Left kidney (tissue), 1 donor: ENCODE measurements at regions not wholly inside any gene's neighbourhood (a gene's known extent, or its start where the extent isn't known, plus 50 kb on each side); places are given as distances from the start of the nearest gene placed in this dataset.

Experiments used
- DNase-seq: peaks from one replicate; pipeline ENCODE4 v3.0.0-alpha.2; 2013

DNA sequence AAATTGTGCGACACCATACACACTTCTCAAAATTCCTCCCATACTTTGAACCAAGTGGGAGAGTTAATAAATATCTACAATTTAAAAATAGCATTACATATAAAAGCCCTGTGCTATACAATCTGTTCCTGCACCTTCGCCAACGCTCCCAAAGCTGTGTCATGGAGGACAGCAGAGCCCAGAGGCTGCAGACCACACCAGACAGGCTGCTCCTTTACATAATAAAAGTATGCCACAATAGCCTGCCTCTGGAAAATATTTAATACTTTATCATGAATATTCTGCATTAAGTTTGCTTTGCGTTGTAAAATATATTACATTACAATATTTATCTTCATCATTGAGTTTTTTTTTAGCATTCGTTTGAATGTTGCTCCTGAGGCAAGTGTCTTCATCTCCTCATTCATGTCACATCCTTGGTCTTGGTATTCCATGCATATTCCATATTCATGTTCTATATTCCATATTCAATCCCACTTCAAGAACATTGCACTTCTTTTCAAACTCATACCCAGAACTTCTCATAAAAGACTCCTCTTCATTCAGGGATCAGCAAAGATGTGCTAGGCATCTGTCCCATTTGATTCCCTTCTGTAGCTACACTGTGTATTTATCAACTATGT lies 663.9 kb downstream of the POM121L12 start:
- no peak for DNase-seq

DNA sequence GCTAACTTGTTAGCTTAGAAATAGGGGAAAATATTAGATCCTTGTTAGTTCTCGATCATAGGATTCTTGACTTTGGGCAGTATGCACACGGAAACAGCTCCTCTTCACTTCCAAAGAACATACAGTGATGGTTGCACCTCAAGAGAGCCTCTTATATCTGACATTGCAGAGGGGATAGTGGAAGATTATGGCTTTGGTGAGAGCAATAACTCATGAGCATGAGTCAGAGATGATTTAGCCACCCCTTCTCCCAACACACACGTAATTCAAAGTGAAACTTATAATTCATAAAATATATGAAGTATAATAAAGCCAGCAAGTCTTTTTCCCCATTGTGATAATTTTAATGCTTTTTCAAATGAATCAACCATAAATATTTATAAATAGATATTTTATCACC lies 683.7 kb downstream of the POM121L12 start:
- no peak for DNase-seq

DNA sequence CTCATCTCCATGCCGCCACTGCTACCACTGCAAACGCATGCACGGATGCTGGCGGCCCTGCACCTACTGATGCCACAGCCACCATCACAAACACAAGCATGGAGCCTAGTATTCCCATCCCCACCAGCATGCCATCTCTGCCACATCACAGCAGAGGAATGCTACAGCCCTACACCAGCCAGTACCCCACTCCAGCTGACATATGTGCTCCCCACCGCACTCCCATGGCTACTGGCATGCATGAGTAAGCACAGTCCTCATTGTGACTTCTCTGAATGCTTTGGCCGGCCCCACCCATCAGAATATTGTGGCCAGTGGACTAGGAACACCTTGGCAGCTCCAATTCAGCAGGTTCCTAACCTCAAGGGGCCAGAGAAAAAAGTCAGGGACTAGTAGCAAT lies 705.5 kb downstream of the POM121L12 start:
- DNase-seq, result no peak

DNA sequence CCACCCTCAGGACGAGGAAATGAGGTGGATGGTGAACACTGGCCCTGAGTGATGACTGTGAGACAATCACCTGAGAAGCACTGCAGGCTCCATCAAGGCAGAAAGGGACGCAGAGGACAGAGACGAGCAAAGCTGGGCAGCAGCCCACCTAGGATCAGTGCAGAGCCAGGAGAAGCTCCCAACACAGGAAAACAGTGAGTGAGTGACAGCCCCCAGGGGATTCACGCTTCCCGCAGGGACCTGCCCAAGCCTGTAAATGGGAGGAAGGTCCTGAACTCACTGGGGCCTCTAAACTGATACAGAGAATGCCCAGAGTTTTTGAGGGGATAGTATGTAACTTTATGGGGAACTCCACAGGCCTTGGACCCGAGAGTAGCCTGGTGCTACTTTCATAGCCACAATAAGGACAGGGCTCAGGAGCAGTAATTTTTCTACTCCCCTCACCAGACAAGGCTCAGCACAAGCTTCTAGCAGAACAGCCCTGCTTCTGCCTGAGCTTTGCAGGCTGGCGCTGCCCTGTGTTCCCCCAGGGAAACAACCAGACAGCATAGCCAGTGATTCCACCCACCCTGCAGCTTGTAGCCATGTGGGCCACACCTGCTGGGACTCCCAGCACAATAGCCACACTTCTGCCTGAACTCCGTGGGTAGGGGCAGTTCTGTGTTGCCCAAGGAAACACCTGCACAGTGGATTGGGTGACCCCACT lies 708.4 kb downstream of the POM121L12 start:
- no peak for DNase-seq

DNA sequence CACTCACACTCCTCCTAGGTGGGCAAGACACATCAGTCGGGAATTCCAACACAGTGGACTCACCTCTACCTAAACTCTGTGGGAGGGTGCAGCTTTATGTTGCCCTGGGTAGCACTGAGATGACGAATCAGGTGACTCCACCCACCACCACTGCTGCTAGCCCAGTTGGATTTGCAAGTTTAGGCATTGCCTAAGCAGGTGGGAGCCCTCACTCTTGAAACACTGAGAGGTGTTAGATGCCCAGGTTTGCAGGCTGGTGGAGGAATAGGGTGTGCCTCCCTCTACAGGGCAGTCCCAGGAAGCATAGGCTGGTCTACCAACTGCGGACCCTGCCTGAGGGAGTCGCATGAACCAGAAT lies 708.9 kb downstream of the POM121L12 start:
- DNase-seq, result no peak

DNA sequence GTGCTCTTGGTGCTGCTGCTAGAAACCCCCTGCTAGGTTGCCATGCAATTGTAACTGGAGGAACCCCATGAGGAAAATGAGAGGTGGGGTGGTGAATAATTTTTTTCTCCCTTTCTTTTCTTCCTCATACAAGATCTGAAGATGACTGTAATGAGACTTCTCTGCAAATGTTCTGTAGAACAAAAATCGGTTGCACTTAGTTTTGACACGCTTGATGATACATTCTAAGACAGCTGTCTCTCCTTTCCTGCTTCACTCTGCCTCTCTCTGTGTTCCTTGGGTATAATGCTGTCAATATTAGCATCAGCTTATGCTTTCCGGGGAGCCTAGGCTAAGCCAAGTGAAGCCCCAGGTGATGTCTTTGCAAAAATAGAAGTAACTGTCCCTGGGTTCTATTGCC lies 721.5 kb downstream of the POM121L12 start:
- no peak for DNase-seq

DNA sequence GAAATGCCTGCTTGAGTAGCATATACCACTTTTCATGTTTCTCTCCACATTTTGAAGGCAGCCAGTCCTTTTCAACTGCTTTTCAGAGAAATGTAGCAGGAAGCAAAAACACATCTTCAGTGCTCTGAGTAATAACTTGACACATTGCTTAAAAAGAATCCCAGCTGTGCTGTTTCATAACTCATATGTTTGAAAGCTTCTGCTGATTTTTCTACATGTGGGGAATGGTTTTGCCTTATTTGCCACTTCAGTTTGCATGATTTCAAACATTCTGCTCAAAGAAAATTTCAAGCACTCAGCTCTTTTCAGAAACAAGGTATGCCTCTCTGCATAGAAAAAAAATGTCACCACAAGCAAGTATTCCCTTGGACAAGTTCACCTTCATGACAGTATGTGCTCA lies 732.8 kb downstream of the POM121L12 start:
- no peak for DNase-seq

DNA sequence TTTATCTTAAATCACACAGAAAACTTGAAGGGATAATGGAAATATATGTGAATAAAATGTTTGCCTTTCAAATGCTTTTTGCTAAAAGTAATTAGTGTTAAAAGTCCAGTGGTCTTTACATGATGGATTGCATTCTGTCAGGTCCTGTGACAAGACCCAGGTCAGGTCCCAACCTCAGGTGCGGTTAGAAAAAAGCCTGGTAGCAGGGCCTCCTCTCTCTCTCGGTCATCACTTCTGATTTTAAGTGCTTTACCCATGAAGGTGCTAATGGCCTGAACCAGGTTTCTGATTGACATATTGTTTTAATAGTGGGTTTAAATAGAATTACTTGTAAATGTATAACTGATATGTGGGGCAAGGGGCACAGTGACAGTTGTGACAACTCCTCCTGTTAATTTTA lies 736.3 kb downstream of the POM121L12 start:
- no peak for DNase-seq

DNA sequence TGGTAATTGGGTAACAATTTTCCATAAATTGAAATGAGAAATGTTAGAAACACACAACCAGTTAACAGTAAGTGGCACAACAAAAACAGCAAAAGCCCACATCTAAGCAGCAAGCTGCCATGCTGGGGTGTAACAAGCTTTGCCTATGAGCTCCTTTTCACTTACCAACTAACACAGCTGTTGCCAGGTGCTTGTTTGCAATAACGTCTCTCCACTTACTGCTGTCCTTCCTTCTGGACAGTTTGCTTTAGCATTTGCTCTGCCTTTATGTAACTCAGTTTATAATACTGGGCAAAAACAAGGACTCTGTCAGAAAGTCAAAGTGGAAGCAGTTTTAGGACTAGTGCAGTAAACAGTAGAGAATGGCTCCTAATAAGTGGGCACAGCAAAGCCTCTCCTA lies 740.9 kb downstream of the POM121L12 start:
- no peak for DNase-seq

DNA sequence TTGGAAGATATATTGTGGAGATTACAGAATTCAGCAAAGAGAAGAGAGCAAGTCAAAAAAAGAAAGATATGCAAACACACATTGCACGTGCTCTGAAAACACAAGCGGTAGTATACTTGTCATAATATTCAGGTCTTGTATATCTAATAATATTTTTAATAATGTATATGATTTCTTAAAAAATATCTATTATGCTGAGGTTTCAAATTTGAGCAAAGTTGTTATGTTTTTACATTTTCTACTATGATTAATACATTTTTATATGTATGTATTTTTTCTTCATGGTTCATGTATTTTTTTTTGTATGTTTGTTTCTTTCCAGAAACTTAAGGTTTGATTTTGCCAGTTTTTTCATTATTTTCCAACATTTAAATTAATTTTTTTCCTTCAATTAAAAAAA lies 752.4 kb upstream of the VSTM2A start:
- DNase-seq, result no peak

DNA sequence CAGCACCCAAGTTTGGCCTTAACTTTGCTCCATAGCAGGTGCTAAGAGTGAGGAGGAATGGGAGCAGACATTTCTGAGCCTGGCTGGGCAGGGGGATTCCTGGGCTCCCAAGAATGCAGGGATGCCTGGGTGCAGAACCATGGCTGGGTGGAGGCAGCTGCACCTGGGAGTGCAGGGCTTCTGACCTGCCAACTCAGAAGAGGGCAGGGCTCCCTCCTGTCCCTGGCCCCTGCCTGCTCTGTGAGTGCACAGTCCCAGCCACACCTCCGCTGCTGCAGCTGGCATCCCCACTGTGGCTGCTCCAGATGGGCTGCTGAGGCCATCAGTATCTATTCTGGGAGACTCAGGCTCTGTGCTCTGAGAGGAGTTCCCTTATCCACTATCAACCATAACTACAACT lies 747.4 kb upstream of the VSTM2A start:
- DNase-seq, result no peak

DNA sequence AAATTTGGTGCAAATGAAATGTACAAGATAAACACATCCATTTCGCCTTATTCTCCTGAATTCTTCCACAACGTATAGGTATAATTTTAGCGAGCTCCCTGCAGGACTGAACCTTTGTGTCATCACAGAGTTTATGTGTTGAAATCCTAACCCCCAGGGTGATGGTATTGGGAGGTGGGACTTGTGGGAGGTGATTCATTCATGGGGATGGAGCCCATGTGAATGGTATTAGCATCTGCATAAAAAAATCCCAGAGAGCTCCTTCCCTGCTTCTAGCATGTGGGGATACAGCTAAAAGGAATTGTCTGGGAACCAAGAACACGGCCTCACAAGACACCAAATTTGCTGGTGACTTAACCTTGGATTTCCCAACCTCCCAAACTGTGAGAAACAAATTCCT lies 741.4 kb upstream of the VSTM2A start:
- DNase-seq, result no peak

DNA sequence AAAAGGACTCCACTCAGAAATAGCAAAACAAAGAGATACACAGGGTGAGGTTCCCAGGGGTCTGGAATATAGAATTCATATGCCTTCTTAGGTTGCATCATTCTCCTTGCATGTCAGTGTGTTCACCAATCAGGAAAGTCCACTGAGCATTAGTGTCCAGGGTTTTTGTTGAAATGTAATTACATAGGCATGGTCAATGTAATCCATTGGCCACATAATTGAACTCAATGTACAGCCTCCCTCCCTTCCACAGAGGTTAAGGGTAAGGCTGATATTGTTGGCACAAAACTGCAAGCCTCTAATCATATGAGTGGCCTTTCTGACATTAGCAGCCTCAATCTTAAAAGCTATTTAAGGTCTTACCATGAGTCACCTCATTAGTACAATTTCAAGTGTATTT lies 736.1 kb upstream of the VSTM2A start:
- no peak for DNase-seq

DNA sequence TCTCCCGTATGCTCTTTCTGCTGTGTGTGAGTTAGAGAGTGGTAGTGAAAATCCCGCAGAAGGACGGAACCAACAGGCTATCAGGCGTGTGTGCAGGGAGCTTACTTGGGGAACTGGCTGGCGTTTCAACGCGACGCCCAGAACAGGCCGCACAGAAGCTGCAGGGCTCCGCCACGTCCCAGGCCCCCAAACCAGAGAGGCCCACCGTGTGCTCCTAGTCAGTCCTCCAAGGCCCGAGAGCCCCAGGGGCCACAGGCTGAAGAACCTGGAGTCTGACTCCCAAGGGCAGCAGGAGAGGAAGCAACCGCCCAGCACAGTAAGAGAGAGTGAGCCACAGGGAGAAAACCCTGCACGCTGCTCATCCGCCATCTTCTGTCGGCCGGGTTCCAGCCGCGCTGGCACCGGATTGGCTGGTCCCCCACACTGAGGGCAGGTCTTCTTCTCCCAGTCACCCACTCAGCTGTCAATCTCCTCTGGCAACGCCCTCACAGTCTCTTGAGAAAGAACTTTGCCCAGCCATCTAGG lies 730.6 kb upstream of the VSTM2A start:
- no peak for DNase-seq

DNA sequence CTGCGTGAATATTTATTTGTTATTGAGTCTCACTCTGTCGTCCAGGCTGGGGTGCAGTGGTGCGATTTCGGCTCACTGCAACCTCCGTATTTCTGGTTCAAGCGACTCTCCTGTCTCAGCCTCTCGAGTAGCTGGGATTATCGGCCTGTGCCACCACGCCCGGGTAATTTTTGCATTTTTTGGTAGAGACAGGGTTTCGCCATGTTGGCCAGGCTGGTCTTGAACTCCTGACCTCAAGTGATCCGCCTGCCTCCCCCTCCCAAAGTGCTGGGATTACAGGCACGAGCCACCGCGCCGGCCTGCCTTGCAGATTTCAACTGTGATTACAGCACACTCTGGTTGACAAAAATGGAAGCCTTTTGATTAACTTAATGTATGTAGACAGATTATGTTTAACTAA lies 730.0 kb upstream of the VSTM2A start:
- no peak for DNase-seq

DNA sequence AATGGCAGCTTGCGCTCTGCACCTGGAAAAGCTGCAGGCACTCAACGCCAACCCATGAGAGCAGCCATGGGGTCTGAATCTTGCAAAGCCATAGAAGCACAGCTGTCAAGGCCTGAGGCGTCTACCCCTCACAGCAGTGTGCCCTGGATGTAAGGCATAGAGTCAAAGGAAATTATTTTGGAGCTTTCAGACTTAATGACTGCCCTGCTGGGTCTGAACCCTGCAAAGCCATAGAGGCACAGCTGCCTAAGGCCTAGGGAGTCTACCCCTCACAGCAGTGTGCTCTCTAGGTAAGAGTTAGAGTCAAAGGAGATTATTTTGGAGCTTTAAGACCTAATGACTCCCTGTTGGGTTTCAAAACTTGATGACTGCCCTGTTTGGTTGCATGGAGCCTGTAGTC lies 706.9 kb upstream of the VSTM2A start:
- DNase-seq, result no peak

DNA sequence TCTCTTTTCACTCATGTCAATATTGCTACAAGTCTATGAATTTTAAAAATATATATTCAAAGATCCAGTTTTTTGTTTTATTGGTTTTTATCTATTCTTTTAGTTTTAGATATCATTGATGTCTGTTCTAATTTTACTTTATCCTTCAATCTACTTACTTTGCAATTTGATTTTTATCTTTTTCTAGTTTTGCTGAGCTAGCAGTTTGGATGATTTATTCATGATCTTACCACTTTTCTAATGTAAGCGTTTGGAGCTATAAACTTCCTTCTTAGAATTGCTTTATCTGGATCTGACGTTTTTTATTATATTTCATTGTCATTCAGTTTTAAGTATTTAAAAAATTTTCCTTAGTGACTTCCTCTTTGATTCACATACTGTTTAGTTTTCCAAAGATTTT lies 664.5 kb upstream of the VSTM2A start:
- no peak for DNase-seq

DNA sequence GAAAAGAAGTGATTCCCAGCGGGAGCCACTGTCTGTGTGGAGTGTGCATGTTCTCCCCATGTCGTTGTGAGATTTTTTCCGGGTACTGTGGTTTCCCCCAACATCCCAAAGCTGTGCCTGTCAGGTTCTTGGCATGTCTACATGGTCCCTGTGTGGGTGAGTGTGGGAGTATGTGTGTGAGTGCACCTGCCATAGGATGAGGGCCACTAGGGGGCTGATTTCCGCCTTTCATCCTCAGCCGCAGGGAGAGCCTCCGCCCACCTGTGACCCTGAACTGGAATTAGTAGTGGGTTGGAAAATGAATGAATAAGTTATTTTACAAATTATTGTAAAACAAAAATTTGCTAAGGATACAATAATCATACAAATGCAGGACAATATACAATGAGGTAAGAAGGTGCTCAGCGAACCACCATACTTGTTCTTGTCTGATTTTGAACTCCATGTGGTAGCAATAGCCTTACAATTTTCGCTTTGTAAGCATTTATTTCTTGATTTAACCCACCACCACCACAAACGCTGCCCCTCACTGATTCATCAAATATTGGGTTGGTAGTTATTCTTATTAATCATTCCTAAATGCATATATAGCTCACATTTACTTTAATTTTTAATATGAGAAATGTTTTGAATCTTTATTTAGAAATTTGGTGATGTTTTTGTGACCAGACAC lies 641.2 kb upstream of the VSTM2A start:
- DNase-seq, result no peak

DNA sequence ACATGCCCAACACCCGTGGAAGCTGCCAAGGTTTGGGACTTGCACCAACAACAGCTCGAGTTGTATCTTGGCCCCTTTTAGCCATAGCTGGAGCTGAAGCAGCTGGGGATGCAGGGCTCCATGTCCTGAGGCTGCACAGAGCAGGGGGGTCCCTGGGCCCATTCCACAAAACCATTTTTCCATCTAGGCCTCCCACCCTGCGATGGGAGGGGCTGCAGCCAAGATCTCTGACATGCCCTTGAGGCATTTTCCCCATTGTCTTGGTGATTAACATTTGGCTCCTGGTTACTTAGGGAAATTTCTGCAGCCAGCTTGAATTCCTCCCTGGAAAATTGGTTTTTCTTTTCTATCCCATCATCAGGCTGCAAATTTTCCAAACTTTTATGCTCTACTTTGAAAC lies 637.8 kb upstream of the VSTM2A start:
- DNase-seq, result no peak

DNA sequence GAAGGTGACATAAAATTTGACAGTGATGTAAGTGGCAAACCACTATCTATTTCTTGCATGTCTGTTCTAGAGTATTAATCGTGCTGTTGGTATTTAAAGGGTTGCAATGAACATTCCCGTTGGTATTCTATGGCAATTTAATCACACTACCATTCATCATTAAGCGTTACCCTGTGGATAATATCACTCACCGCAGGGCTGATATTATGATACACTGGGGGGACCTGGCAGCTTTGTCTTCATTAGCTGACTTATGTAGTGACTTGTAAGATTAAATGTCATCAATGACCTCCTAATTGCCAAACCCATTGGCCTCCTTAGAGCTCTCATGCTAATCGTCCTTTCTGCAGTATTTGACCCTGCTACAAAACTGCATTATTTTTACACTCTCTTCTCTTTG lies 624.5 kb upstream of the VSTM2A start:
- DNase-seq, result no peak

DNA sequence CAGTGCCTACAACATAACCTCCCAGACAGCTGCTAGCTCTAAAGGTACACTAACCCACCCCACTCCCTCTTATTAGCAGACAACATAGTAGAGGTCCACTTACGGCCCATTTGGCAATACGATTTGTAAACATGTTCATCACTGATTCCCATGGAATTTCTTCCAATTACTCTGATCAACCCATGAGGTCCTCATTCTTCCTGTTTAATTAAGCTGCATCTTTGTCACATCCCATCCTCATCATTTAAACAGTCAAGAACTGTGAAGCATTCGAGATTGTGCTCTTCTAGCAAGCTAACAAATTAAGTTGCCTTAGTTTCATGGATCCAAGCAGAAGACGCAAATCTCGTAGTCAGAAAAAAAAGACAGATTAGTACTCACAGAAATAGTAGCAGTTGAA lies 622.2 kb upstream of the VSTM2A start:
- DNase-seq, result no peak

DNA sequence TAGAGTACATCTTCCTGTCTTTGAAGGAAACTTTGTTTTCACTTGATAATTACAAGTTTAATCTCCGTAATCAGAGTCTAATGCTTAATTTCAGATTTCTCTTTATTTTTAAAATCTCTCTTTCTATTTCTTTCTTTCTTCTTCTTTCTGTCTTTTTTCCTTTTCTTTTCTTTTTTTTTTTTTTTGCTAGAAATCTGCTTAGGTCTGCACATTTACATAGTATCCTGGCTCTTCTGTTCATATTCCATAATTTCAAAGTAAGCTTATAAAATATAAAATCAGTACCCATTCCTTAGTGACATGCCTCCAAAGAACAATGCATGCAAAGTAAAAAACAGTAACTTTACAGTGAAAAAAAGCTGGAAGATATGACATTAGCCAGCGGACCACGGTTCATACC lies 601.7 kb upstream of the VSTM2A start:
- no peak for DNase-seq

DNA sequence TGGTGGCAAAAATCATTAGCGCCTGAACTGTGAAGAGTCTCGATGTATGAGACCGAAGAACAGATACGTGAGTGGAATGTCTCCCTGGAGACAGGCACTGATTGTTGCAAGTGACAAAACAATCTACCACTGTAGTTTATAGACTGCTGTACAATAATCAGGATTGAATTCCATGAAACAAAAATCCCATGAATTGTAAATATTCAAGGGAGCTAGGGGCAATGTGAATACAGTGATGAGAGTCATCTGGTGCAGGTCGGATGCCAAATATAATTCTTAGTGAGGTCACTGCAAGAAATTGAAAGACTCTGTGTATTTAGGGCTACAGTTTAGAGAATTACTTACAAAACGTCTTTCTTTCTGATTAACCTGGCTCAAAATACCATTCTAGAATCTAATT lies 594.4 kb upstream of the VSTM2A start:
- DNase-seq, result peak; percentile 7

DNA sequence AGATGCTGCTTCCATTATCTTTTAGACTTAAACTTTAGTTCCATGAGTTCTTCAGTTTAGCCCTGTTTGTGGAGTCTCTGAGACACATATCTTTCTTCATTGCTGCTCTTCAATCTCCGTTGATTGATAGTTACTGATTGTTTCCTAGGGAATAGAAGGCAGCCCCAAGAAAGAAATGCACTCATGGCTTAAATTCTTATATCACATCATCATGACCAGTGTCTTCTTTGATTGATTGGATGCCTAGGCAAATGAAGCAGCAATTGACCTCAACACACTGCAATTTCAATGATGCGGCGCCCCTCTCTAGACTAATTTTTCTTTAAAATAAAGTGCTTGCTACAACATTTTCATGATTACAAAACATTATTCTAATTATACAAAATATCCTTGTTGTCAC lies 576.5 kb upstream of the VSTM2A start:
- DNase-seq, result no peak
